Transverse colon (tissue), 4 donors: ENCODE measurements at regions not wholly inside any gene's neighbourhood (a gene's known extent, or its start where the extent isn't known, plus 50 kb on each side); places are given as distances from the start of the nearest gene placed in this dataset.

Source experiments
- DNase-seq: peaks from one replicate; pipeline ENCODE4 v3.0.0-alpha.2; 2019
- H3K27ac ChIP-seq, 4 donors: fragments of 200-600 bp; sonication (generic); 2 replicates each; pipeline ENCODE4 v1.5.1; 2016 to 2018; ENCODE audit warnings: inconsistent platforms in 4 of 4
- H3K27me3 ChIP-seq: fragments of 200-600 bp; sonication (generic); 2 replicates; pipeline ENCODE4 v1.5.1; 2017; ENCODE audit warnings: inconsistent platforms
- H3K36me3 ChIP-seq, 4 donors: fragments of 200-600 bp; sonication (generic); 2 replicates each; pipeline ENCODE4 v1.5.1; 2017 to 2019; ENCODE audit warnings: inconsistent platforms in 4 of 4
- H3K4me1 ChIP-seq, 4 donors: fragments of 200-600 bp; sonication (generic); 2 replicates each; pipeline ENCODE4 v1.5.1; 2017 to 2020; ENCODE audit warnings: inconsistent platforms in 4 of 4
- H3K4me3 ChIP-seq, 4 donors: fragments of 200-600 bp; sonication (generic); 1 replicate in 1 of 4; 2 replicates in 3 of 4; pipeline versions ENCODE4 v1.5.1 to v1.6.1; 2017 to 2019; ENCODE audit warnings: inconsistent platforms in 4 of 4
- H3K9me3 ChIP-seq, 2 donors: fragments of 200-600 bp; sonication (generic); 2 replicates each; pipeline ENCODE4 v1.5.1; 2017 to 2019; ENCODE audit warnings: inconsistent platforms in 2 of 2
- EP300 ChIP-seq: sonication (generic); formaldehyde crosslinking; IDR thresholded peaks from one replicate; pipeline ENCODE4 v1.6.1; 2017; ENCODE audit warnings: antibody characterized with exemption, low read depth
- POLR2A ChIP-seq: fragments of 450-650 bp; IDR thresholded peaks from one replicate; pipeline ENCODE4 v1.6.1; 2016; ENCODE audit warnings: antibody characterized with exemption, mild to moderate bottlenecking, moderate library complexity
- POLR2AphosphoS5 ChIP-seq, 3 donors: sonication (generic); formaldehyde crosslinking; IDR thresholded peaks; one replicate each; pipeline ENCODE4 v1.6.1; 2016; ENCODE audit warnings: antibody characterized with exemption in 3 of 3
- WGBS, 2 donors: methylation state at CpG; one replicate each; pipeline ENCODE4 v1.1.5; 2018; ENCODE audit warnings: low coverage in 1 of 2; 5-methylcytosine and 5-hydroxymethylcytosine counted together
- in situ Hi-C, 4 donors: fragments of 200-750 bp; cut with MboI; loops; one replicate each; pipeline versions ENCODE4 v1.15.0 to v1.15.1; 2017; ENCODE audit warnings: low sequenced_read_pairs in 3 of 4, low pct_ligation_motif_present in 1 of 4, low pct_unique_long_range_greater_than_20kb in 1 of 4
- intact Hi-C: fragments of 100-400 bp; cut with DNase I; formaldehyde crosslinking; loops from one replicate; pipeline ENCODE4 v1.15.1; 2023; ENCODE audit warnings: low total_unique reads
- TF ChIP-seq, protein P1 (sequence below), 5 experiments: fragments of 200-600 bp in 3 of 5; fragments of 450-650 bp in 2 of 5; sonication (generic) in 3 of 5; IDR thresholded peaks; 1 replicate in 2 of 5; 2 replicates in 3 of 5; pipeline ENCODE4 v1.5.1; 2016 to 2017; ENCODE audit warnings: antibody characterized with exemption in 5 of 5, inconsistent platforms in 3 of 5, mild to moderate bottlenecking in 2 of 5, moderate library complexity in 1 of 5

DNA sequence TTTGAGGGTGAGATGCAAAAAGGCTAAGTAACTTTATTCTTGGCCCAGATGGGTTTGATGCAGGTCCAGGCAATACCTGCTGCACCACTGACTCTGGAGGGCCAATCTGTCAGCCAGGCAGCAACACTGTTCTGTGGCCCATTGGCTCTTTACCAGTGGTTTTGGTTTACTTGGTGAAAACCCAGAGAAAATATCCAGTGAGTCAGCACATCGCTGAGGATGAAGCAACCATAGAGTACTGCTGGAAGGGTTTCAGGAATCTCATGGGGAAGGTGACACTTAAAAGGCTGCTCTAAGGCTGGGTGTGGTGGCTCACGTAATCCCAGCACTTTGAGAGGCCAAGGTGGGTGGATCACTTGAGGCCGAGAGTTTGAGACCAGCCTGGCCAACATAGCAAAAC is 192.5 kb upstream of the FAM98A start:
- 86% methylated on average over 3 of the region's 3 CpGs; no CpG with 5 or more reads in 1 of the 2 donors for WGBS, 2 donors
- no peaks in the 10 kb centered on the region for H3K4me1 ChIP-seq
- H3K27me3 ChIP-seq = no peaks in the 10 kb centered on the region
- H3K36me3 ChIP-seq = no peaks in the 10 kb centered on the region
- H3K9me3 ChIP-seq = no peaks in the 10 kb centered on the region
- intact Hi-C loops (loop anchor here (10.0 kb wide), 1 partner anchor 757 kb away; no protein-coding TSS in a partner anchor), in situ Hi-C loops (no loop called here)
- H3K27ac ChIP-seq = no peak overlapping the region
- DNase-seq = no peak
- no peak for TF ChIP-seq POLR2A
- TF ChIP-seq, protein P1, sequence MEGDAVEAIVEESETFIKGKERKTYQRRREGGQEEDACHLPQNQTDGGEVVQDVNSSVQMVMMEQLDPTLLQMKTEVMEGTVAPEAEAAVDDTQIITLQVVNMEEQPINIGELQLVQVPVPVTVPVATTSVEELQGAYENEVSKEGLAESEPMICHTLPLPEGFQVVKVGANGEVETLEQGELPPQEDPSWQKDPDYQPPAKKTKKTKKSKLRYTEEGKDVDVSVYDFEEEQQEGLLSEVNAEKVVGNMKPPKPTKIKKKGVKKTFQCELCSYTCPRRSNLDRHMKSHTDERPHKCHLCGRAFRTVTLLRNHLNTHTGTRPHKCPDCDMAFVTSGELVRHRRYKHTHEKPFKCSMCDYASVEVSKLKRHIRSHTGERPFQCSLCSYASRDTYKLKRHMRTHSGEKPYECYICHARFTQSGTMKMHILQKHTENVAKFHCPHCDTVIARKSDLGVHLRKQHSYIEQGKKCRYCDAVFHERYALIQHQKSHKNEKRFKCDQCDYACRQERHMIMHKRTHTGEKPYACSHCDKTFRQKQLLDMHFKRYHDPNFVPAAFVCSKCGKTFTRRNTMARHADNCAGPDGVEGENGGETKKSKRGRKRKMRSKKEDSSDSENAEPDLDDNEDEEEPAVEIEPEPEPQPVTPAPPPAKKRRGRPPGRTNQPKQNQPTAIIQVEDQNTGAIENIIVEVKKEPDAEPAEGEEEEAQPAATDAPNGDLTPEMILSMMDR (IDR thresholded peaks at IDR 0.05) = no peak
- no peak for TF ChIP-seq EP300
- TF ChIP-seq POLR2AphosphoS5 (IDR thresholded peaks at IDR 0.05) = no peak
- H3K4me3 ChIP-seq = no peak overlapping the region

DNA sequence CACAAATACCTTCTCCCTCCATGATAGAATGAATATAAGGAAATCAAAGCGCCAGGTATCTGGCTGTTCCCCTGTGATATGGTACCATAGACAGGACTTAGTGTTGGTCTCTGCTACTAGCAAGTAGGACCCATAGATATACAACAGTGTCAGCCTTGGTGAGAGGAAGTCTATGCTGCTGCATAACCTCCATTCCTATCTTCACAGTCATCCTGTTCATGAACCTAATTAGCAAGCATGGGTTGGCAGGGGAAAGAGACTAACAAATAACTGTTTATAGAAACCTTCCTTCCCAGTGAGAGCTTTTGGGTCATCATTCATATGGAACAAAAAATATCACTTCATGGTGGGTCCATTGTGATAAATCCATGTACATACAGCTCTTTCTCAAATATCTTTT is 188.9 kb upstream of the FAM98A start:
- WGBS, 2 donors = 86% methylated on average over 1 of the region's 1 CpG; no CpG with 5 or more reads in 1 of the 2 donors

DNA sequence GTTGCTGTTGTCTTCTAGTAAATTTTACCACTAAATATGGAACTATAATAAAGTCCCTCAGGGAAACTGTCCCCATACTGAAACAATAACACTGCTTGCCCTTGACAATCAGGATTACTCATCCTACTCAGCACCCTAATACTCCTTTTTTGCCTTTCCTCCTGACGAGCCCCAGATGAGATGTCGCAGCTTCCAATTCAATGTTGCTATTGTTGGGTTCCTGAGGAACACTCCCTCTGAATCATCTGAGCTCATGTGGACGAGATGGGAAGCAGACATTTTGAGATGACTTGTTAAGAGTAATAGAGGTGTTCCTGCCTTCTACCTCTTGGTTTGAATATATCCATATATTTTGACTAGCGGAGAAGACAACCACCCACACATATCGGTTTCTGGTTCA is 187.8 kb upstream of the FAM98A start:
- Histone ChIP-seq H3K4me1 (no peaks in the 10 kb centered on the region), H3K36me3 (no peaks in the 10 kb centered on the region), H3K27me3 (no peaks in the 10 kb centered on the region), H3K27ac (no peak overlapping the region), H3K4me3 (no peak overlapping the region), H3K9me3 (no peaks in the 10 kb centered on the region)
- TF ChIP-seq EP300 (no peak), POLR2AphosphoS5 (IDR thresholded peaks at IDR 0.05) (no peak), POLR2A (no peak)
- TF ChIP-seq, protein P1 (IDR thresholded peaks at IDR 0.05) = no peak
- intact Hi-C loops = no loop called here
- WGBS, 2 donors = 82 to 91% methylated on average over 5 of the region's 5 CpGs
- in situ Hi-C loops = no loop called here
- no peak for DNase-seq

More for the DNA sequence above, 188.9 kb upstream of the FAM98A start:
- intact Hi-C loops (no loop called here), in situ Hi-C loops (no loop called here)
- Histone ChIP-seq H3K27me3 (no peaks in the 10 kb centered on the region), H3K27ac (no peak overlapping the region), H3K36me3 (no peaks in the 10 kb centered on the region), H3K4me1 (no peaks in the 10 kb centered on the region), H3K4me3 (no peak overlapping the region), H3K9me3 (no peaks in the 10 kb centered on the region)
- no peak for DNase-seq
- TF ChIP-seq POLR2AphosphoS5 (IDR thresholded peaks at IDR 0.05) = no peak
- no peak for TF ChIP-seq POLR2A
- TF ChIP-seq, protein P1 (IDR thresholded peaks at IDR 0.05) = no peak
- no peak for TF ChIP-seq EP300

DNA sequence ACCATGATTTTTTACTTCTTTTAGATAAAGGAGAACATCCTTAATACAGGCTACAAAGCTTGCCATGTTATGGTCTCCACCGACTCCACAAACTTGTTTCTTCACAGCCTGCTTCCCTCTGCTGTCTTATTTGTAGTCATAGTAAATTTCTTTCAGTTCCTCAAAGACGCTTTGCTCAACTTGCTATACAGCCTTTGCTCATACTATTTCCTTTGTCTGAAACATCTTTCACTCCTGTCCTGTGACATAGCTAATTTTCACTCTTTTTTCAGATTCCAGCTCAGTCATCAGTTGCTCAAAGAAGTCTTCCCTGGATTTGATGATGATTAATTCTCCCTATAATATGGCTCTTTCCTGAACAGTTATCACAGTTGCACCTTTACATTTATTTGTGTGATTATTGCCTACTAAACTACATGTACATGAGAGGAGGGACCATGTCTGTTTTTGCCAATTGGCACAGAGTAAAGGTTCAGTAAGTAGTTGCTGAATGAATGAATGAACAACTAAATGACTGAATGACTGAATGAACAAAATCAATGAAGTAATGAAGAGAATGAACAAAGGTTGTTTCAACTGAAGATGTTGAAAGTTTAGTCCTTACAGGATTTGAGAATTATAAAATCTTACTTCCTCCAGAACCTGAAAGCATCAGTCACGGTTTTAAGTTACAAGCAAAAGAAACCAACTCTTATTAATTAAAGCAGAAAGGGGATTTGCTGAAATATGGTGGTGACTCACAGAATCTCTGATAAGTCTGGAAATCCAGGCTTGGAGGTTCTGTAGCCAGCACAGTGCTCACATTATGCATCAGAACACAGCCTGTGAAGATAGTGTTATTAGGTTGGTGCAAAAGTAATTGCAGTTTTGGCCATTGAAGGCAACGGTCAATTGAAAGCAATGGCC is 186.4 kb upstream of the FAM98A start:
- no peak overlapping the region for H3K27ac ChIP-seq
- intact Hi-C loops = no loop called here
- no peak for DNase-seq
- in situ Hi-C loops = no loop called here
- H3K36me3 ChIP-seq = no peaks in the 10 kb centered on the region
- whole genome bisulfite sequencing, 2 donors = 60 to 76% methylated on average over 3 to 4 of the region's 4 CpGs
- H3K4me3 ChIP-seq = no peak overlapping the region
- TF ChIP-seq, protein P1 (IDR thresholded peaks at IDR 0.05) = no peak
- no peak for TF ChIP-seq POLR2A
- no peak for TF ChIP-seq POLR2AphosphoS5 (IDR thresholded peaks at IDR 0.05)
- TF ChIP-seq EP300 = no peak
- H3K4me1 ChIP-seq = no peaks in the 10 kb centered on the region
- H3K27me3 ChIP-seq = no peaks in the 10 kb centered on the region
- no peaks in the 10 kb centered on the region for H3K9me3 ChIP-seq
